ENCODE measurements at regions not wholly inside any gene's neighbourhood (a gene's known extent, or its start where the extent isn't known, plus 50 kb on each side); places are given as distances from the start of the nearest gene placed in this dataset.
"Not testable (repeated sequence)": the region's sequence is repeated elsewhere in the genome, so short reads cannot be mapped to it uniquely, and the experiment has no call there.

DNA sequence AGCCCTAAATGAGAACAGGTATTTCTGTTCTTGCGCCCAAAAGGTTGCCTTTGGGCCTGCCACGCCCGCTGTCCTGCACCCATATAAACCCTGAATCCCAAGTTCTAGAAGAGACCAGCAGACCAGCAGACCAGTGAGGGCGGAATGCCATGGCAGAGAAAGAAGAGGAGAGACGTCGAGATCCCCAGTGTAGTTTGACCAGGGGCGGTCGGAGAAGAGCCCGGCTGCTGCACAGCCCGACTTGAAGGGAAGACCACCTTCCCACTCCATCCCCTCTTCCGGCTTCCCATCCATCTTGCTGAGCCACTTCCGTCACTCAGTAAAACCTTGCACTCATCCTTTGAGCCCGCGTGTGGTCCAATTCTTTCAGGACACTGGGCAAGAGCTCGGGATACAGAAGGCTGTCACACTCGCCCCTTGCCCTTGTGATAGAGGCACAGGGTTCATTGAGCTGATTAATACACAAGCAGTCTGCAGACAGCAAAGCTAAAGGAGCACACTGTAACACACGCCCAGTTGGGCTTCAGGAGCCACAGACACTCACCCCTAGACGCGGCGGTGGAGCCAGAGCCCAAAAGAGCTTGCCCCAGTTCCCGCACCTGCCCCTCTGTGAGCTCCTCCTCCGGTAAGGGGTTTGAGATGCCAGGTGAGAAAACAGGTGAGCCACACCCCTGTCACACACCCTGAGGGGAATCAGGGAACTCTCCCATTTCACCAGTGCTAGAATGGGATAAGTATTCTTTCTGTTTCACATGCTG is 230.8 kb downstream of the PCDH10 start:
- DNase-seq (ENCODE audit: low spot score in 2 of 2) (no peak), FAIRE-seq (no peak)

DNA sequence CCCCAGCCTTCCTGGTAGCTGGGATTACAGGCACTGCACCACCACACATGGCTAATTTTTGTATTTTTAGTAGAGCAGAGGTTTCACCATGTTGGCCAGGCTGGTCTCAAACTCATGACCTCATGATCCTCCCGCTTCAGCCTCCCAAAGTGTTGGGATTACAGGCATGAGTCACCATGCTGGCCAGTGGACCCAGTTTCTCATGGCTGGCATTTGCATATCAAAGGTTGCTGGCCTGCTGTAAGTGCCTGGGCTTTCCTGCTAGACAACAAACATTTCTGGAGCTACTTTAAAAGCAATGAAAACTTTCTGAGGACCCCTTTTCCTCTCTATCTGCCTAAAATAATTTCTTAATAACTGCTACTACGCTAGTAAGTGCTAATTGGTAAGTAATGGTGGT is 228.2 kb downstream of the PCDH10 start:
- DNase-seq (ENCODE audit: low spot score in 2 of 2), result no peak

DNA sequence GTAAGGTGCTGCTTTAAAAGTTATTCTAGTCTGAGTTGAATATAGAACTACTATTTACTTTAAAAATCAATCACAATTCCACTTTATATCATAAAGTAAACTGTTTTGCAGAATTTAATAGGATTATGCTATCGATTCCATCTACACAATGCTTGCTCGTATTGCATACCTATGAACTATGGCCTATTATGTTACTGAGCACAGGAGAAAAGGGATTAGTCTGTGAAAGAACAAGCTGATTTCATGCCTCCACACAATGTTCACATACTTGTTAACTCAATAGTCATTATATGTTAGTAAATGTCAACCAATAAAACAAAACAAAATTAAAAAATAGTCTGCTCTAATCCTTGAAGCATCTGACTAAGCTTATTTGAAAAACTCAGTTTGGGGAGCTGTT is 223.6 kb downstream of the PCDH10 start:
- no peak for FAIRE-seq
- DNase-seq (ENCODE audit: low spot score in 2 of 2), result no peak

More for the DNA sequence above, 228.2 kb downstream of the PCDH10 start:
- FAIRE-seq, result no peak

DNA sequence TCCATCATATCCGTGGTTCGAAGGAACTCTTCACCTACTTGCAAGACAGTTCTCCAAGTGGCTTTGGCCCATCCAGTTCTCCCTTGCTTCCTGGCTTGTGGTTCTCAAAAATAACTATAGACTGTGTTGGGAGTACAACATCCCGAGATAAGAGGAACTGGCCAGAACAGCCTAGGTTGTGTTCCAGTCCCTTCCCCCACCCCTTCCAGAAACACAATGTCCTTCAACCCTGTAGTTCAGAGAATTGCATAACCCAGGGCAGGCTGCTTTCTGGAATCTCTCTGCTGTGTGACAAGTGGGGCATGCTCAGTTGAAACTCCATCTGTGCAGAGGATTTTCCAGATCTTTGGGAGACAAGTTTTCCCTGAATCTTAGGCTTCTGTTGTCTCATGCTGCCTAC is 206.5 kb downstream of the PCDH10 start:
- DNase-seq (ENCODE audit: low spot score in 2 of 2) (no peak), FAIRE-seq (no peak)

DNA sequence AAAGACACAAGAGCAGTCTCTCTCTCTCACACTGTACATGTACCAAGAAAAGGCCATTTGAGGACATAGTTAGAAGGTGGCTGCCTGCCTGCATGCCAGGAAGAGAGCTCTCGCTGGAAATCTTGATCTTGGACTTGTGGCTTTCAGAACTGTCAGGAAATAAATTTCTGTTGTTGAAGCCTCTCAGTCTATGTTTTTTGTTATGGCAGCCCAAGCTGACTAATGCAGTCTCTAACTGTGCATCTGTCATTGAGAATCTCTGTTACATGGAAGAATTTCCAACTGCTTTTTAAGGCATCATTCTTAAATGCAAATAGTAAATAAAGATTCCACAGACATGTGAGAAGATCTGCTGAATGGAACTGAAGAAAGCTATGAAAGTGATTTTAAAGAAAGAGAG is 198.3 kb downstream of the PCDH10 start:
- FAIRE-seq (no peak), DNase-seq (ENCODE audit: low spot score in 2 of 2) (no peak)

DNA sequence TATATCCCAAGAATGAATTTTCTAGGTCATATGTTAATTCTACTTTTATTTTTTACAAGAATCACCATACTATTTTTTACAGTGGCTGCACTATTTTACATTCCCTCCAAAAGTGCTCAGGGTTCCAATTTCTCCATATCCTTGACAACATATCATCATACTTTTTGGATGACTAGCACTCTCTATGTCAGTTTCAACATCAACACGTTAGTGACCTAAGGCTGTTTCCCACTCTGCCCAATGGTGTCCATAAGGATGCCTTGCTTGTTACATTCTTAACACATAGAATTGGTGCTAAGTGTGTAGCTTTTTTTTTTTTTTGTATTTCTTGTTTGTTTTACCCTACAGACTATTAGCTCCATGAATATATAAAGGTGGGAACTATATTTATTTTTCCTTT is 175.4 kb downstream of the PCDH10 start:
- FAIRE-seq (no peak), DNase-seq (ENCODE audit: low spot score in 2 of 2) (no peak)

DNA sequence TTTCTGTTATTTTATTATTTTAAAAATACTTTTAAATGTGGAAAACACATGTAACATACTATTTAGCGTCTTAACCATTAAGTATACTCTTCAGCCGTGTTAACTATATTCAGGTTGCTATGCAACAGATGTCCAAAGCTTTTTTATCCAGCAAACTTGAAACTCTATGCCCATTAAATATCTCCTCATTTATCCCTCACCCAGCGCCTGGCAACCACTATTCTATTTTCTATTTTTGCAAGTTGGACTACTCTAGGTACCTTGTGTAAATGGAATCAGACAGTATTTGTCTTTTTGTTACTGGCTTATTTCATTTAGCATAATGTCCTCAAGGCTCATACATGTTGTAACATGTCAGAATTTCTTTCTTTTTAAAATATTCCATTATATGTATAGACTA is 174.6 kb downstream of the PCDH10 start:
- FAIRE-seq, result no peak
- DNase-seq (ENCODE audit: low spot score in 2 of 2), result no peak

DNA sequence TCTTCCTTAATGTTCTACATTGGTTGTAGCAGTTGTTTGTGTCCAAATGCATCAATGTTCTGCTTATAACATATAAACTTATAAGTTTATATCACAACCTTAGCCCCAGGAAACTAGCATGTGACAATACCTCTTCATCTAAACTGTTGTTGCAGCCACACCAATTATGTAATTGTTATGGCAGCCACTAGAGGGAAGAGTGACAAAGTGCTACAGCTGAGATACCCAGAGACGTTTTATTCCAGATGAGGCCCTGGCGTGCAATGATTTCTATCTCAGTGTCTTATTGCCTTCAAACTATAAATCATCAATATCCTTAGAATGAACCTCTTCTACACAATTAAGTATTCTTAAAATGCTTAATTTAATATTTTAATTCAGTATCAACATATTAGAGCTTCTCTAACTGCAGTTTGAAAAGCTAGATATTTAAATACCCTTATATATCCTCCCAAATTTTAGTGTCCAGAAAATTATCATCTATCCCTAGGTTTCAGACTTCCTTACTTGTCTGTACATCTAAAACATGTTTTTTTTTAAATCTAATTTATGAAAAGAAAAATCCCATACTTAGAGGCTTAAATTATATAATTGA is 171.6 kb downstream of the PCDH10 start:
- no peak for FAIRE-seq

DNA sequence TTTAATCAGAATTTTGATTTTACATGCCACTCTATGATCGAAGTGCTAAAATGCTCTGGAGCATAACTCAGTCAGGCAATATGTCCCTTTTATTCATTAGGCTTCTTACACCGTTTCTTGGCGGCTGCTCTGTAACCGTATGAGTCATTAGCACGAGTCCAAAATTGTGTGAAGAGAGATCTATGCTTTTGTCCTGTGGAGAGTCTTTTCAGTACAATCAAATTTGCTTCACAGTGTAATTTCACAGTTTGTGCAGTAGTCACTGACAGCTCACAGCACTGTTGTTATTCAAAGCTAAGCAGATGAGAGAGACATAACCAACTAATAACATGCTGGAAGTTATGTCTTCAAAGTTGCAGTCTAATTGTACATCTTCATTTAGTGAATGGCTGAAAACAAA is 167.8 kb downstream of the PCDH10 start:
- FAIRE-seq (no peak), DNase-seq (ENCODE audit: low spot score in 2 of 2) (peak in 1 of 2 donors; percentile 1)

More for the DNA sequence above, 171.6 kb downstream of the PCDH10 start:
- peak in 1 of 2 donors; percentile 9 for DNase-seq (ENCODE audit: low spot score in 2 of 2)

DNA sequence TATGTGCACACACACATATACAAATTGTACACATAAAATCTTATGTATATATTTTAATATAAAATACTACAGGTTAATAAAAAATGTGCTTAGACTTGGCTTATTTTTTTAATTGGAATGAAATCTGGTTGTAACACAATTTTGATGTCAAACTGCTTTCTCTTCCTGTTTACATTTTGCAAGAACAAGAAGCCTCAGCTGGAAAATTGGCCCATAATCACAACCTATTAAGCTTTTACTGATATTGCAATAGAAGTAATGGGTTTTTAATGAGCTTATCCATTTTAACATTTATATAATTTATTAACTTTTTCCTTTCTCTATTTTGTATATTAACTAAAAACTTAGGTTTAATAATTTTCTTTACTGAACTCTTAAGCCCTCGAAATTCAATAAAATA is 165.9 kb downstream of the PCDH10 start:
- FAIRE-seq (no peak), DNase-seq (ENCODE audit: low spot score in 2 of 2) (no peak)

DNA sequence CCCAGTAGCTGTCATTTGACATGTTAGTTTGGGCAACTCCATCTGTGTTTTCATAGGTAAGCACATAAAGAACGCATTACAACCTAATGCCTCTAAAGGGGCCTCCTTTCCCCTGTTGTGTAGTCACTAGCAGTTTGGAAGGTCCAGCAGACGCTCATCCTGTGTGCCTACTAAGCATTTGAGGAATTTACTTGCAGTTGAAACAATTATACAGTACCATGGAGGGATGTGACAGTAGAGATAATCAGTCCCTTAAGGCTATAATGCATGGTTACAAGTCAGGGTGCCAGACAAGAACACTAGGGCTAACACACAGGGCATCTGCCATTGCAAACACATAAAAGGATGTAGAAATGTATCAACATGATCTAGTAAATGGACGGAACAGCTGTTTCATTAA is 138.3 kb downstream of the PCDH10 start:
- DNase-seq (ENCODE audit: low spot score in 2 of 2) (no peak), FAIRE-seq (no peak)

DNA sequence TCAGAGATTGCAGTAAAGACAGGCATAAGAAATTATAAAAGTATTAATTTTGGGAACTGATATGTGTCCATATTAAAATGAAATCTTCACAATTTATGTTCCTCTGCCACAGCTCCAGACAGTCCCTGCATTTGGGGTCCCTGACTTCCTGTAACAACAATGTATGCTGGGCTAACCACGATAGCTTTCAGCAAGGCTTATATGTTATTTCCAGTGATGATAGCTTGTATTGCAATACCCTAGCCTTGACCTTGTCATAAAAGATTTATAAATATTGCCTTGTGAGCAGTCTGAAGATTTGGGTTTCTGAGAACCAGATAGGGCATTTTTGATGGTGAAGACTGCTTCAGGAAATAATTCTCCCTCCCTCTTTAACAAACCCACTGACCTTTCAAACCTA is 129.5 kb downstream of the PCDH10 start:
- FAIRE-seq (no peak), DNase-seq (ENCODE audit: low spot score in 2 of 2) (no peak)

DNA sequence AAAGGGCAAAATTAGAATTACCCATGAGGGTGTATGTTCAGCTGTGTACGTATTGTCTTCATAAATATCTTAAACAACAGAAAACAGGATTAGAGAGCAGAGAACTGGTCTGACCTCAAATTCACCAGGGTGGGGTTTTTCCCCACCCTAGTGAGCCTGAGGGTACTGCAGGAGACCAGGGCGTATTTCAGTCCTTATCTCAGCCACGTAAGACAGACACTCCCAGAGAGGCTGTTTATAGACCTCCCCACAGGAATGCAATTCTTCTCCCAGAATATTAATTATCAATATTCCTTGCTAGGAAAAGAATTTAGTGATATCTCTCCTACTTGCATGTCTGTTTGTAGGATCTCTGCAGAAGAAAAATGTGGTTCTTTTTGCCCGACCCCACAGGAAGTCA is 128.8 kb downstream of the PCDH10 start:
- FAIRE-seq; DNase-seq (ENCODE audit: low spot score in 2 of 2): not testable (repeated sequence)

DNA sequence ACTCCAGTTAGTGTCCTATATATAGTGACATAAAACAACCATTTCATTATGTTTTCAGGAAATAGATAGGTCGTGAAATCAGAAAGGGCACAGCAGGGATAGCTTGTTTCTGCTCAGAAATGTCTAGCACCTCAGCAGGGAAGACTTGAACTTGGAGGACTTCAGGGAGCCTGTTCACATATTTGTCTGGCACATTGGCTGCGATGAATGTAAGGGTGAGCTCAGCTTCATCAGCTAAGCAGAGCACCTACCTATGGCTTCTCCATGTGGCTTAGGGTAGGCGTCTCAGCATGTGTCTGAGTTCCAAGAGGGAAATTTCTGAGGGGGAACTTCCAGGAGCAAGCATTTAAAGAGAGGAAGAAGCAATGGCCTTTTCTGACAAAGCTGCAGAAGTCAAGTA is 126.2 kb downstream of the PCDH10 start:
- DNase-seq (ENCODE audit: low spot score in 2 of 2) (no peak), FAIRE-seq (no peak)

DNA sequence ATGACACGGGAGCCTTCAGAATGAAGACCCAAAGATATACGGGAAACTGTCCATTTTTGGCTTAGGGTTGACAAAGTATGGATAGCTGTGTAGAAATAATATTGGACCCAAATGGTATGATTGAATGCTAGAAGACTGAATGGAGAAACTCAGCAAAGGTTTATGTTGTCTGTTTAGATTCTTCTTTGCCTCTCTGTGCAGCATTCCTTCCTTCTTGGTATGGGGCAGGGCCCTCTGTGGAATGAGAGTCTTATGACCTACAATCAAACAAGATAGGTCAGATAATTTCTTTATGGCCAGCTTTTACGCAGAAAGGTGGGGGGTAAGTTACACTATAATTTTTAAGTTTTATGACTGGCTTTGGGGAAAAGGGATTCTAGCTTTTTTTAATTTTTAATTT is 124.3 kb downstream of the PCDH10 start:
- FAIRE-seq, result no peak

DNA sequence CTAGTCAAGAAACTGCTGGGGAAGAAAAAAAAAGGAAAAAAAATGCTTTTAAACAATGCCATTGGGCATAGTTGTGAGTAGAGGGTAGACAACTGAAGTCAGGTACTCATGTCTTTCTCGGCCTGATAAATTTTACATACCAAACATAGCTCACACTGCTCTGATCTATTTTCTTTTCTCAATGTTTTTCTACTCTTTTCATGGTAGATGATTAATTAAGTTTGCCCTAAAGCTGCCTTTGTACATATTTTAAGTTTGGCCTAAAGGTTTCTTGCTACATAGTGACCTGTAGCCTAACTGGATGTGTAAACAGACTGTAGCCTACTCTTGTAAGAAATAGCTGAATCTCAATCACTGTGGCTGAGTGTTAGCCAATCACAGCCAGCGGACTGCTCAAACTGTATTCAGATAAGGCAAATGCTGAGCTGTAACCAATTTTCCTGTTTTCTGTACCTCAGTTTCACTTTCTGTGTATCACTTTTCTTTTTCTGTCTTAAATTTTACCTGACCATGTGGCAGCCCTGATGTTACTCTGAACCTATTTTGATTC is 121.0 kb downstream of the PCDH10 start:
- no peak for FAIRE-seq
- no peak for DNase-seq (ENCODE audit: low spot score in 2 of 2)

More for the DNA sequence above, 124.3 kb downstream of the PCDH10 start:
- DNase-seq (ENCODE audit: low spot score in 2 of 2), result no peak

DNA sequence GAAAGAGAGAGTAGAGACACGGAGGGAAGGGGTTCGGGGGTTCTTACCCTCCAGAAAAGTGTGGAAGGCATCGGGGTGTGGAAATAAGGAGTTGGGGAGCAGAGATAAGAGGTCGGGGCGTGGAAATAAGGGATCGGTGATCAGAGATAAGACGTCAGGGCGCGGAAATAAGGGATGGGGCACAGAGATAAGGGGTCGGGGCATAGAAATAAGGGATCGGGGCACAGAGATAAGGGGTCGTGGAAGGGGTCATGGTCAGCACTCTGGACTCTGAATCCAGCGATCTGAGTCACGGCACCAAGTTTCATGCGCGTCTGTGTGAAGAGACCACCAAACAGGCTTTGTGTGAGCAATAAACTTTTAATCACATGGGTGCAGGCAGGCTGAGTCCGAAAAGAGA is 119.1 kb downstream of the PCDH10 start:
- no peak for FAIRE-seq
- DNase-seq (ENCODE audit: low spot score in 2 of 2), result no peak

DNA sequence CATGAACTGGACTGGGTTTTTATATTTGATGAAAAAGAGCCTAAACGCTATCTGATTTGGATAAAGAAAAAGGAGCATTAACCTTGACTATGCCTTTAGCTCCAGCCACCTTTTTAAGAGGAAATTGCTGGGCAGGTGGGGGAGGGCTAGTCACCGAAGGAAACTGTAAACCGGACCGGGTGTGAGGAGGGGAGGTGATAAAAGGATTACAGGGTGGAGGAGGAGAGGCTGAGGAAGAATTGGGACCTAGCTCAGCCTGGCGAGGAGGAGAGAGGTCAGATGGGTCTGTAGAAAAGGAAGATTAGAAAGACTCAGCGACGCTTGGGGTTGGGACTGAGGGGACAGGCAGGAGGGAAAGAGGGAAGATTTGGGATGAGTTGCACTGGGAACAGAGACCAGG is 118.4 kb downstream of the PCDH10 start:
- not testable (repeated sequence) for DNase-seq (ENCODE audit: low spot score in 2 of 2); FAIRE-seq

DNA sequence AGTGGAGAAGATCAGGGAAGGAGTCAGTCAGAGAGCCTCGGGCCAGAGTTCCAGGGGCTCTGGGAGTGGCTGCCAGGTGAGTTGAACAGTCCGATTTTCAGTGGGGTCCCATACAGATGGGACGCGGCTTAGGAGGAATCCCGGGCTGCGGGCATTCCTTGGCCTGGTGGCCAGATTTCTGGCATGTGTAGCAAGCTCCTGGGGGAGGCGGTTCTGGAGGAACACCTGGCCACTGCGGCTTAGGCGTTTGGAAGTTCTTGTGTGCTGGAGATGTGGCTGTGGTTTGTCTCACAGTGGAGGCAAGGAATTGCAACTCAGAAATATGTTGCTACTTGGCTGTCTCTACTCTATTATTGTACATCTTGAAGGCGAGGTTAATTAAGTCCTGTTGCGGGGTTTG is 117.9 kb downstream of the PCDH10 start:
- not testable (repeated sequence) for FAIRE-seq; DNase-seq (ENCODE audit: low spot score in 2 of 2)

DNA sequence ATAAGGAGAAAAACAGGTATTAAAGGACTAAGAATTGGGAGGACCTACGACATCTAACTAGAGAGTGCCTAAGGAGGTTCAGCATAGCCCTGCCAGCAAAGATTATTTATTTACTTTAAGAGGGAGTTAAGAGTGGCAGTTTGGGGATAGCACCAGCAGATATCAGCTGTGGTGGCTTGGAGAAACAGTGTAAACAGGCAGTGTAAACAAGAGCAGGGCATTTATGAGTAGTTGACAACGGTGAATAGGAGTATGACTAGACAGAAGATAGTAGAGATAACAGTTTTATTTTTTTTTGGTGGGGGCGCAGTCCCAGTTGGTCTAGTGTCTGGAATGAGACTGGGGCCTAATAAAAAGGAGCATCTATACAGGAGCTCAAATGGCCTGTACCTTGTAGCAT is 115.2 kb downstream of the PCDH10 start:
- not testable (repeated sequence) for FAIRE-seq; DNase-seq (ENCODE audit: low spot score in 2 of 2)

DNA sequence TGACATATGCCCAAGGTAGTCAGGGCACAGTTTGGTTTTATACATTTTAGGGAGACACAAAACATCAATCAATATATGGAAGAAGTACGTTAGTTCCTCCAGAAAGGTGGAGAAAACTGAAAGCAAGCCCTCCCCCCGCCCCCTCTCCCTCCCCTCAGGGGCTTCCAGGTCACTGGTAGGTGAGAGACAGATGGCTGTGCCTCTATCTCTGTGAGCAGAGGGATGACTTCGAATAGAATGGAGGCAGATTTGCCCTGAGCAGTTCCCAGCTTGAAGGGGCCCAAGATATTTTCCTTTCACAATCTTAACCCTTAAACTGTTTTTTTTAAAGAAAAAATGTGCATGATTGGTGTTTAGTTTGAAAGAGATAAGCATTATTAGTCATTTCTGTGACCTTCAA is 114.0 kb downstream of the PCDH10 start:
- no peak for FAIRE-seq
- DNase-seq (ENCODE audit: low spot score in 2 of 2), result no peak

DNA sequence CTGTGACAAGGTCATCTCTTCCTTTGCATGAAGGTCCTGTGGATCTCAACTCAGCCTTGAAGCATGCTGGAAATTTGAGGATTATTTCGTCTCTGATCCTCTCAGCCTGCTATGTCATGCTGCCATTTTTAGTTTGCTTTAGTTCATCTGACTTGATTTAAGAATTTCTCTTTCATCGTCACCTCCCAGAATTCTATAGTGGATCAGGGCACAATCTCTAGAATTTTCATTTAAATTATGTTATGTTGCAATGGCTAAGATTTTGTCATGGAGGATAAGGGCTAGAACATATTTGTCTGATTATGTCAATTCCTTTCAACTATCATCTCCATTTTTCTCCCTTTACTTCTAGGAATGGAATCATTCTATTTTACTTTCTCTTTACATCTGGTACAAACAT is 98.8 kb downstream of the PCDH10 start:
- no peak for DNase-seq (ENCODE audit: low spot score in 2 of 2)
- FAIRE-seq, result no peak

Measured in frontal cortex (tissue), 3 donors.